Activated B cell treated with CpG ODN at 0.5 μM for 24 hours (primary cell): ENCODE measurements at regions not wholly inside any gene's neighbourhood (a gene's known extent, or its start where the extent isn't known, plus 50 kb on each side); places are given as distances from the start of the nearest gene placed in this dataset.

ENCODE experiments used
- ATAC-seq: fragments of 200-7000 bp; cut with Tn5 transposase; one replicate; pipeline ENCODE4 v1.10.0; 2021; ENCODE audit warnings: low read depth, mild to moderate bottlenecking, moderate library complexity
- CTCF ChIA-PET: fragments of 350-600 bp; sonication (Branson Sonifier 250); formaldehyde crosslinking; loops from one replicate; lab custom pipeline; 2021; ENCODE audit warnings: antibody characterized with exemption; lab: Charles Lee
- POLR2A ChIA-PET: fragments of 350-600 bp; sonication (Branson Sonifier 250); formaldehyde crosslinking; loops from one replicate; lab custom pipeline; 2021; ENCODE audit warnings: antibody characterized with exemption; lab: Charles Lee
- DNase-seq: peaks from one replicate; pipeline ENCODE4 v3.0.0; 2022
- H3K27ac Mint-ChIP-seq: one replicate; pipeline ENCODE4 v1.8.0; 2020; ENCODE audit warnings: mixed read lengths
- H3K27me3 Mint-ChIP-seq: one replicate; pipeline ENCODE4 v1.8.0; 2021; ENCODE audit warnings: mixed read lengths
- H3K36me3 Mint-ChIP-seq: one replicate; pipeline ENCODE4 v1.8.0; 2021; ENCODE audit warnings: low read depth, mixed read lengths
- H3K4me1 Mint-ChIP-seq: one replicate; pipeline ENCODE4 v1.8.0; 2021; ENCODE audit warnings: mixed read lengths
- H3K4me3 Mint-ChIP-seq: one replicate; pipeline ENCODE4 v1.8.0; 2020; ENCODE audit warnings: mild to moderate bottlenecking, mixed read lengths
- H3K9me3 Mint-ChIP-seq: one replicate; pipeline ENCODE4 v1.8.0; 2020; ENCODE audit warnings: mixed read lengths
- CTCF ChIP-seq: fragments of 200-600 bp; IDR thresholded peaks from one replicate; pipeline ENCODE4 v1.8.0; 2022; ENCODE audit warnings: antibody characterized with exemption, mild to moderate bottlenecking
- intact Hi-C: fragments of 100-400 bp; cut with micrococcal nuclease; formaldehyde crosslinking; loops from one replicate; pipeline ENCODE4 v1.15.1; 2024

GRCh38 chr11:39462506-39462905, 1996.9 kb downstream of the LRRC4C start:
- no peaks in the 10 kb centered on the region for H3K36me3 Mint-ChIP-seq
- ChIA-PET CTCF (no interaction called here), POLR2A (no interaction called here)
- no peaks in the 10 kb centered on the region for H3K4me1 Mint-ChIP-seq
- ATAC-seq (no peak), DNase-seq (no peak)
- H3K27ac Mint-ChIP-seq, result no peak overlapping the region
- no peak for TF ChIP-seq CTCF
- H3K4me3 Mint-ChIP-seq, result no peak overlapping the region
- H3K9me3 Mint-ChIP-seq, result peaks cover 5% of the 10 kb centered on the region
- intact Hi-C loops, result no loop called here
- H3K27me3 Mint-ChIP-seq, result no peaks in the 10 kb centered on the region

DNA sequence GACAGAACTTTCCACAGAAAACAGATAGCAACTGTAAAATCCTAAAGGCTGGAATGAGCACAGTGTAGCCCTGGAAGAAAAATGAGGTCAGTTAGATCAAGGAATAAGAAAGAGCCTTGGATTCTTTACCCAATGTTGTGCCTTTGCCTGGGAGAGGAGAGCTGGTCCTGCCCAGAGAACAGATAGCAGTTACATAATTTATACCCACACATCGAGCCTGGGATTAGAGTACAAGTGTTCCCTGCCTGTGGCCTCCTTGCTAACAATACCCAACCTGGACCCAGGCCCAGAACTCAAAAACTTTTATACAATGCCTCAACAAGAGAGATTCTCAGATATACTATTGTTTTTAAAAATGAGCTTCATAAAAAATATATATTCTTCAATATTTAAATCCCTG, 1998.4 kb downstream of the LRRC4C start:
- no peaks in the 10 kb centered on the region for H3K36me3 Mint-ChIP-seq
- ChIA-PET CTCF (no interaction called here), POLR2A (no interaction called here)
- no peak for TF ChIP-seq CTCF
- ATAC-seq (no peak), DNase-seq (no peak)
- H3K9me3 Mint-ChIP-seq, result peaks cover 5% of the 10 kb centered on the region
- no peaks in the 10 kb centered on the region for H3K4me1 Mint-ChIP-seq
- intact Hi-C loops, result no loop called here
- no peaks in the 10 kb centered on the region for H3K27me3 Mint-ChIP-seq
- H3K27ac Mint-ChIP-seq, result no peak overlapping the region
- H3K4me3 Mint-ChIP-seq, result no peak overlapping the region

DNA sequence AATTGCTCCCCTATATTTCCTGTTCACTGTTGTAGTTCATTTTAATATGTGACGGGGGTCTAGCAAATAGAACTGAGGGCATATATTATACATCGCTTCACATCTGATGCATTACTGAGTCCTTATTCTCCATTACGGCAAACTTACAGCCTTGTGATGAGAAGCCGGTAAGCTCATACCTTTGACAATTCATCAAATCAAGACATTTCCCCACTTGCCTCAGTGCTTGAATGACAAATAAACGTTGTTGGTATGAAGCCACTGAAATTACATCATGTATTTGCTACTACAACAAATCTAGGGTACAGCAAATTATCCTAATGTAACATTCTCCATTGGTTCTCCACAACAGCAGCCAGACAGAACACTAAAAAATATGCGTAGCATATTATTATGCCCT, 1999.8 kb downstream of the LRRC4C start:
- DNase-seq (no peak), ATAC-seq (no peak)
- ChIA-PET CTCF (no interaction called here), POLR2A (no interaction called here)
- Mint-ChIP-seq H3K9me3 (peaks cover 5% of the 10 kb centered on the region), H3K27me3 (no peaks in the 10 kb centered on the region), H3K4me3 (no peak overlapping the region), H3K27ac (no peak overlapping the region), H3K4me1 (no peaks in the 10 kb centered on the region), H3K36me3 (no peaks in the 10 kb centered on the region)
- no peak for TF ChIP-seq CTCF
- intact Hi-C loops, result no loop called here

DNA sequence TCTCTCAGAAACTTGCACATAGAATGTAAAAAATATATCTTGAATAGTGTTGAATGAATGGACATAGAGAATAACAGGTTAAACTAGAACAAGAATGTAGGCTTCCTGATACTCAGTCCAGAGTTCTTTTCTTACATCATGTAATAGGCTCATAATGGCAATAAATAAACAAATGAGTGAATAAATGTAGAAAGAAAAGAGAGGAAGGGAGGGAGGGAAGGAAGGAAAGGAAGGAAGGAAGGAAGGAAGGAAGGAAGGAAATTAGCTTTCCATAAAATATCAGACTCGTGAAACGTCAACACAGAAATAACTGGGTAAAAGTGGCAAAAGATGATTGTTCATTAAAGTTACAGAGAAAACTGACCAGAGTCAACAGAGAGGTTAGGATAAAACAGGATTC, 2001.0 kb downstream of the LRRC4C start:
- DNase-seq (no peak), ATAC-seq (no peak)
- H3K4me1 Mint-ChIP-seq, result no peaks in the 10 kb centered on the region
- no peak overlapping the region for H3K4me3 Mint-ChIP-seq
- intact Hi-C loops, result no loop called here
- ChIA-PET CTCF (no interaction called here), POLR2A (no interaction called here)
- no peaks in the 10 kb centered on the region for H3K27me3 Mint-ChIP-seq
- peaks cover 5% of the 10 kb centered on the region for H3K9me3 Mint-ChIP-seq
- H3K27ac Mint-ChIP-seq, result no peak overlapping the region
- no peak for TF ChIP-seq CTCF
- H3K36me3 Mint-ChIP-seq, result no peaks in the 10 kb centered on the region

DNA sequence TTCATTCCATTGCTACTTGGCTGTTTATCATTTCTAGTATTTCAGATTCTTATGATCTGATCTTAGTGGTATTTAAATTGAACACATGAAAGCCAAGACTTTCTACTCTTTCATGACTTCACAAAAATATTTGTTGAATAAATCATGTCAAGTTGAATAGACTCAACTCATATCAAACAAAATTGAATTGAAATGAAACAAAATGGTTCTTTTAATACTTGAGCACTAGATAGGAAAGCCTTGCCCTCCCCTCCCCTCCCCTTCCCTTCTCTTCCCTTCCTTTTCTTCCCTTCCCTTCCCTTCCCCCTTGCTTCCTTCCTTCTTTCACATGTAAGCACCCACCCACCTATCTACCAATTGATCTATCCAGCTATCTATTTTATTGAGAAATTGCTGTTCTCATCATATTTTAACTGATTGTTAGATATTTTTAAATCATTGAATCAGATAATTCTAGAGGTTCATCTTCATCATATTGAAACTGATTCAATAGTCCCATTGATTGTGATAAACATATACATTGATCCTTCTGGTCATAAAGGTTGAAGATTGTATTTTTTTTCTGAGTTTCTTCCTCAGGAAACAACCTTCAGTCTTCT, 2015.9 kb downstream of the LRRC4C start:
- DNase-seq (no peak), ATAC-seq (no peak)
- no peaks in the 10 kb centered on the region for H3K4me1 Mint-ChIP-seq
- peaks cover 13% of the 10 kb centered on the region for H3K9me3 Mint-ChIP-seq
- no peak for TF ChIP-seq CTCF
- H3K4me3 Mint-ChIP-seq, result no peak overlapping the region
- POLR2A ChIA-PET, result no interaction called here
- no peaks in the 10 kb centered on the region for H3K36me3 Mint-ChIP-seq
- no peaks in the 10 kb centered on the region for H3K27me3 Mint-ChIP-seq
- H3K27ac Mint-ChIP-seq, result no peak overlapping the region
- CTCF ChIA-PET, result no interaction called here
- intact Hi-C loops, result no loop called here
